Erythroblast (primary cell): ENCODE measurements at regions not wholly inside any gene's neighbourhood (a gene's known extent, or its start where the extent isn't known, plus 50 kb on each side); places are given as distances from the start of the nearest gene placed in this dataset.

Source experiments
- GATA1 ChIP-seq: IDR thresholded peaks from 2 replicates; pipeline ENCODE4 v1.6.1; 2011; ENCODE audit warnings: low read depth, mild to moderate bottlenecking, control low read depth, low read length, moderate library complexity
- POLR2A ChIP-seq: IDR thresholded peaks from 2 replicates; pipeline ENCODE4 v1.6.1; 2011; ENCODE audit warnings: mild to moderate bottlenecking, low read length

DNA sequence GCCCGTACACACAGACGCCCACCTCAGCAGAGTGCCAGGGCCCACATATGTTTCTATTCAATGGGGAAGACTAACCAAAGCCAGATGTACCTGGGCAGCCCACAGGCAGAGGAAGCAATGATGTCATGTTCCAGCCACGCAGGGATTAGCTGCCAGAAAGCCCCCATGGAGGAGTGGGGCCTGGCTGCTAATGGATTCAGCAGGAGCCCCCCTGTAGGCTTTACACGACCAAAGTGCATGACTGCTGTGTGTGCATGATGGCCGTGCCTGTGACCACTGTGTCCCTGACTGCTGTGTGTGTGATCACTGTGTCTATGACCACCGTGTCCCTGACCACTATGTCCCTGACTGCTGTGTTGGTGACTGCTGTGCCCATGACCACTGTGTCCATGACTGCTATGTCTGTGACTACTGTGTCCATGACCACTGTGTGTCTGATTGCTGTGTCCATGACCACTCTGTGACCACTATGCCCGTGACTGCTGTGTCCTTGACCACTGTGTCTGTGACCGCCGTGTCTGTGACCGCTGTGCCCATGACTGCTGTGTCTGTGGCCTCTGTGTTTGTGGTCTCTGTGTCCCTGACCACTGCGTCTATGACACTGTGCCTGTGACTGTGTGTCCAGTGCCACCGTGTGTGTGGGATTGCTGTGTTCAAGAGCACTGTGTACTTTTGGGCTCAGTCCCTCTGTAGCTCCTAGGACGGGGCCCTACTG, 409.3 kb downstream of the RPS24 start:
- TF ChIP-seq POLR2A: no peak
- no peak for TF ChIP-seq GATA1
